Inferior parietal cortex (tissue), 1 donor: ENCODE measurements at regions not wholly inside any gene's neighbourhood (a gene's known extent, or its start where the extent isn't known, plus 50 kb on each side); places are given as distances from the start of the nearest gene placed in this dataset.
"Not testable (repeated sequence)": the region's sequence is repeated elsewhere in the genome, so short reads cannot be mapped to it uniquely, and the experiment has no call there.

Source experiments
- DNase-seq: peaks from one replicate; pipeline ENCODE4 v3.0.0-alpha.2; 2016; ENCODE audit errors: extremely low spot score

- not testable (repeated sequence) for DNase-seq
These were observed 365.4 kb downstream of the MMUT start for GRCh38 chr6:49097664-49098063.

GRCh38 chr6:49097116-49097515, 365.9 kb downstream of the MMUT start:
- DNase-seq, result no peak

- DNase-seq, result no peak
These were observed 374.4 kb downstream of the MMUT start for GRCh38 chr6:49088631-49089030.

GRCh38 chr6:49087369-49087768, 375.7 kb downstream of the MMUT start:
- no peak for DNase-seq

- DNase-seq, result no peak
These were observed 380.4 kb downstream of the MMUT start for GRCh38 chr6:49082611-49083010.

GRCh38 chr6:49072885-49073620, 390.0 kb downstream of the MMUT start:
- DNase-seq, result no peak

- no peak for DNase-seq
These were observed 390.9 kb downstream of the MMUT start for GRCh38 chr6:49072146-49072545.

GRCh38 chr6:49070411-49070810, 392.6 kb downstream of the MMUT start:
- DNase-seq, result no peak

- DNase-seq, result no peak
These were observed 408.7 kb downstream of the MMUT start for GRCh38 chr6:49054311-49054710.

GRCh38 chr6:49052901-49053300, 410.2 kb downstream of the MMUT start:
- DNase-seq, result no peak

GRCh38 chr6:49051281-49051680, 411.8 kb downstream of the MMUT start:
- DNase-seq, result no peak

- DNase-seq, result no peak
These were observed 412.5 kb downstream of the MMUT start for GRCh38 chr6:49050584-49050983.

GRCh38 chr6:49038294-49038822, 424.7 kb downstream of the MMUT start:
- no peak for DNase-seq

GRCh38 chr6:49030251-49031020, 432.6 kb downstream of the MMUT start:
- no peak for DNase-seq

- DNase-seq, result no peak
These were observed 435.4 kb downstream of the MMUT start for GRCh38 chr6:49027644-49028043.

GRCh38 chr6:49025273-49026240, 437.5 kb downstream of the MMUT start:
- DNase-seq, result no peak

- no peak for DNase-seq
These were observed 458.3 kb downstream of the MMUT start for GRCh38 chr6:49004801-49005200.

- DNase-seq, result no peak
These were observed 459.7 kb downstream of the MMUT start for GRCh38 chr6:49003348-49003747.

- peak; percentile 53 for DNase-seq
These were observed 461.1 kb downstream of the MMUT start for GRCh38 chr6:49001856-49002541.

- no peak for DNase-seq
These were observed 464.5 kb downstream of the MMUT start for GRCh38 chr6:48998574-48998973.

GRCh38 chr6:48996461-48997119, 466.5 kb downstream of the MMUT start:
- DNase-seq, result no peak
